ENCODE measurements at regions not wholly inside any gene's neighbourhood (a gene's known extent, or its start where the extent isn't known, plus 50 kb on each side); places are given as distances from the start of the nearest gene placed in this dataset.

DNA sequence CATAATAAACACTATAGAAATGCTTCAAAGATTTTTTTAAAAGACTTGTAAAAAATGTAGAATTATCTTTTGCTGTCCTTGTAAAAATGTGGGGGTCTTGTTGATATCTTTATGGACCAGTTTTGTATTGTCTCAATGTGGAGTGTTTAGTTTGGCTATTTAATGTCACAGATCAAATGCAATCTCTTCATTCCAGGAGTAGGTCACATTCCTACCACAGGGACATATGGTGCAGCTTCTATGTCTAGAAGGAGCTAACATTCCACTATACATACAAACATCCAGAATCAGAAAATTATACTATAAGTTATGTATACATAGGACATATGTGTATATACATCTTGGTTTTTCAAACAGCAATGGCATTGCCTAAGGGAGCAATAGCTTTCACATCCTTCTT is 345.7 kb downstream of the BMP4 start:
- no peak for DNase-seq (ENCODE audit: low spot score)

DNA sequence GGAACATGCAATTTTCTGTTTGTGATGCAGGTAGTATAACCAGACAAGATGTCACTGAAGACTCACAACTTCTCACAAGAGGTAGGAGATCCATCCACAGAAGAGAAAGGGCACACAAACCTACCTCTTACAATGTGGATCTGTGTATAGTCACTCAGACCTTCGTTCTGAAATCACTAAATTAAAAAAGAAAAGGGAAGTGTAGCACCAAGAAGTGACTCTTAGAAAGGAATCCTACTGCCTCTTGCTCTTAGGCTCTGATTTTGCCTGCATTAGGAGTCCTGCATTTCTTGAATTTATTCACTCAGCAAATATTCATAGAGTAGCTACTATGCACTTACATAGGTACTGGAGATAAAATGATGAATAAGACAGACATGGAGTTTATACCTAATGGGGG is 347.6 kb downstream of the BMP4 start:
- DNase-seq (ENCODE audit: low spot score): no peak

DNA sequence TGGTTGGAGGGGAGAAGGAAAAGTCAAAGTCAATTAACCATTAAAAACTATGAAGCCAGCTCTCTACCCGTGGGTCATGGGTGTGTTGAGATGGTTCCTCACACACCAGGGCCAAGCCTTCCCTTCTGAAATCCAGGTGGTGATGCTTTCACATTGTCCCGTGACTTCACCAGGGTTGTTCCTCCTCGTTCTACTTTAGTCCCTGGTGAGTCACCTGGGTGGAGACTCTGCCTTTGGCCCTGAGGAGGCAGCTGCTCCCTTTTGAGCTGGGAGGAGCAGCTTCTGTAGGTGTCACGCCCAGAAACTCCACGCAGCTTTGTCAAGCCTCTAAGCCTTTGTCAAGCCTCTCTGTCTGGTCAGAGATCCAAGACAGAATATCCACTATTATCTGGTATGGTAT is 348.3 kb downstream of the BMP4 start:
- DNase-seq (ENCODE audit: low spot score): no peak

DNA sequence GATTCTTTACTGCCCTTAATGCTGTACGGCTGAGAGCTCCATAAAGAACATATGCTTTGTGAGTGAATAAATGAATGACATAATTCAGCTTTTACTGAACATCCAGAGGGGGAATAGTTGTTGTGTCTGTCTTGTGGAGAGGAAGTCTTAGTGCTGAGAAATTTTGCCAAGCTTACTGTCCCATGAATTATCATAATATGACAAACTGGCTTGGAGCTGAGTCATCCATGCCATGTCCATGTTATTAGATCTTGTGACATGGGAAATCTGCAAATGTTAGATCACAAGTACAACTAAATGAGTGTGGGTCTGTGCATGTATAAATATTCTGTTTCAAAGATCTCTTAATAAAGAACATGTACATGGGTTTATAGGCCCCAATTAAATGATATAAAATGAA is 350.4 kb downstream of the BMP4 start:
- DNase-seq (ENCODE audit: low spot score): no peak

DNA sequence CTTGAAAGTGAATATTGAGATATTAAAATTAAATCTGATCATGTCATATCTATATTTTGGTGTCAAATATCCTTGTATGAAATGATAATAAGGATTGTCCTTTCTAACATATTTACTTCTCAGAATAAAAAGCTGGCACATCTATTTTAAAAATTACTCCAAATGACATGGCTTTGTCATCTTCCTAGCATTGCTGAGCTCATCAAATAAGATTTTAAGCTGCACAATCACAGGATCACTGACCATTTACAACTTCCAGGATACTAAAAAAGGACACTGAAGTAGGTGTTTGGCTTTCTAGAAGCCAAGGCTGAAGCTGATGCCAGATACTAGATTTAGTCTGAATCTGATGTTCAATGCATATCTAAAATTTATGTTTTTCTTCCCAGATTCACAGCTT is 351.1 kb downstream of the BMP4 start:
- no peak for DNase-seq (ENCODE audit: low spot score)

DNA sequence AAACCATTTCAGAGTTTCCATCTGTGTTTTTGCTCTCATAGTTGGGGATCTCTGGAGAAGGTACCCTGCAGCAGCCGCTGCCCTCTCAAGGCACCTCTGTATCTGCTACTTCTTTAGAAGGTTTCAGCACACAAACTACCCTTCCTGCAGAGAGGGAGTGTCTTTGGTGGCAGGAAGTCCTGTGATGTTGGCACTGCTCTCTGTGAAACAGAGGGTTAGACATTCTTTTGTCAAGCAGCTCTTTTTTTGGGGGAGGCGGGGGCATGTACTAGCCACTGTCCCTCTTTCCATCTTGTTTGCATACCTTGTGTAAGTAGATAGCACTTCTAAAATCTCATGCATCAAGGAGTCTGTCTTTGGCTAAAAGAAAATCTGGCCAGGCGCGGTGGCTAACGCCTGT is 352.6 kb downstream of the BMP4 start:
- DNase-seq (ENCODE audit: low spot score): no peak

DNA sequence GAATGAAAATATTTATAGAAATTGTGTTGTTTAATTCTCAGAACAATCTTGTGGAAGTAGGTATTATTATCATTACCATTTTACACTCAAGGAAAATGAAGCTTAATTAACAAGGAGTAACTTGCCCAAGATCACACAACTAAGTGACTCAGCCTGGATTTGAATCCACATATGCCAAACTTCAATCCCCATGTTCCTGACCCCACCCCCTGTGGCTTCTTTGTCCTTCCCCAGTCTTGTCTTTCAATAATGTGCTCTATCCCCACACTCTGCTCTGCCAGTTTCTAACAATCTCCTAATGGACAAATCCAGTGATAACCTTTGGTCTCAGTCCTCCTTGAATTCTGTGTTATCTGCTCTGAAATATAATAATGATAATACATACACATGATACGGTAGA is 355.2 kb downstream of the BMP4 start:
- DNase-seq (ENCODE audit: low spot score): no peak

DNA sequence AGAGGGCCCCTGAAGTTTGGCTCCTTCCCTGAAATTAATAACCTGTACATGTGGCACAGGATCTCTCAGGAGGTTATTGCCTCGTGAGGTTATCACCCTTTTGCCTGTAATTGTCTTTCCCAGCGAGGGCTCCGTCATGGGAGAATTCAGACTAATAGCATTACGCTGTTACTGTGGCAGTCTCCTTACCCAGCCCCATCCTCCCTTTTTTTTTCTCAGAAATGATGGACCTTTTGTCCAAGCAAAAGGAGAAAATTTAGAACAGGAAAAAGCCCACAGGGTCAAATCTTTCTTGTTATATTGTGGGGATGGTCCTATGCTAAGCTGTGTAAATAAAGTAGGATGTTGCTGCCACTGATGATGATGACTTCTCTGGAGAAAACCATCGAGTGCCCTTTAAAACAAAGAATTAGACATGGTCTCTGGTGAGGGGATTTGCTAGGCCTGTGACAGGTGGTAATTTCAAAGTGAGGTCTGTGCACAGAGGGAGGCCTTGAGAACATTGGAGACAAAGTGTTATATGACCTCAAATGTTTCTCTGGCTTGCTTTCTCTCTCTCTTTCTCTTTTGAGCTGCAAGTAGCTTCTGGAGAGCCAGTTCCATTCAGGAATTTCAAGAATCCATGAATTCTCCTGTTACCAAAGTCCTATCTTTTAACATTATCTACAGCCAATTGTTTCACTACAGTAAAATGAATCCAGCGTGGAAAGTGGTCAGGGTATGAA is 357.2 kb downstream of the BMP4 start:
- DNase-seq (ENCODE audit: low spot score): no peak

DNA sequence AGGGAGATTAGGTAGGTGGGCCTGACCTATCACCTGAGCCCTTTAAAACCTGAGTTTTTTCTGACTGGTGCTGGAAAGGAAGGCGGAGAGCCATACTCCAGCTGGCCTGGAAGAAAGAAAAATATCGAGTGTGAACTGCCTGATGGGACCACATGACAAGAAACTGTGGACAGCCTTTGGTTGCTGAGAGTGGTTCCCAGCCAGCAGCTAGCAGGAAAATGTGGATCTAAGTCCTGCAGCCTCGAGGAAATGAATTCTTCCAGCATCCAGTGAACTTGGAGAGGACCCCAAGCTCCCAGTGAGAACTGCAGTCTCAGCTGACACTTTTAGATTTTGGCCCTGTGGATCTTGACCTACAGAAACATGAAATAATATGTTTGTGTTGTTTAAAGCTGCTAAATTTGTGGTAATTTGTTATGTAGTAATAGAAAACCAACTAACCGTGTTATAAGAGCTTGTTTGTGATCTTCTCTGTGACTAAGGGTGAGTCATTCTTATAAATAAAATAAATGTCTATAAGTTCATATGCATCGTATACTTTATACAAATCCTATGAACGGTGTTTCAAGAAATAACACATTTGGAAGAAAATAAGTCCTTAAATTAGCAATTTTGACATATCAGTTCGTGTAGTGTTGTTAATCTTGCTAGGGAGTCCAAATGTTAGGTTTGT is 359.6 kb downstream of the BMP4 start:
- DNase-seq (ENCODE audit: low spot score): no peak

DNA sequence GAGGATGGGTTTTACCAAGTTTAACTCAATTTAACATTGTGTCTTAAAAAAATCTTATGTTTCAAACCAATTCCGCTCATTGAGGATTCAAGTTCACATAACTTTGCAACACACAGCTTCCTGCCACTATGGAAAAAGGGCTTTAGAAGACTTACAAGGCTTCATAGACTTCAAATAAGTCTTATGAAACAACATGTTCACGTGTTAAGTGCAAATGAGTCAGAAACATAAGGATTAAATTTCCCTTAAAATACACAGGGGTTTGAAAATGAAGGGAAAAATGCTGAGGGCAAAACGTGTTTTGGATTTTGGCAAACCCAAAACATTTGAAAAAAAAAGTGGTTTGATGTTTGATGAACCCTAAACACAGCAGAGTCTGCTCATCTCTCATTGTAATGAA is 364.8 kb downstream of the BMP4 start:
- DNase-seq (ENCODE audit: low spot score): no peak

DNA sequence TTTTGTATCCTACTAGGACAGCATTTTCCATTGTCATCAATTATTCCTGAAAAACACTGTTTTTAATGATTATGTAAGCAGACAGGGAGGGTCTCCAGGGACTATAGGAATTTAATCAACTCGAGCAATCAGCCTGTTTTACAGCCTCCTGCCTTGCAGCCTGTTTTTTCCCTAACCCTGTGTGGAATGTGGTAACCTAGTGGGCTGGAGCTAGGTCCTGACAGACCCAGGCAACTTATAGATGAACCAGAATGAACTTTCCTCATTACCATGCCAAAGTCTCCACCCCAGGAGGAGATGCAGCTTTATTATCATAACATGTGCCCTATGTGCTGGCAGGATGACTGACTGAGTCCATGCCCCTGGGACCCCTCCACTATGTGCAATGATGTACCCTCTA is 375.1 kb downstream of the BMP4 start:
- no peak for DNase-seq (ENCODE audit: low spot score)

DNA sequence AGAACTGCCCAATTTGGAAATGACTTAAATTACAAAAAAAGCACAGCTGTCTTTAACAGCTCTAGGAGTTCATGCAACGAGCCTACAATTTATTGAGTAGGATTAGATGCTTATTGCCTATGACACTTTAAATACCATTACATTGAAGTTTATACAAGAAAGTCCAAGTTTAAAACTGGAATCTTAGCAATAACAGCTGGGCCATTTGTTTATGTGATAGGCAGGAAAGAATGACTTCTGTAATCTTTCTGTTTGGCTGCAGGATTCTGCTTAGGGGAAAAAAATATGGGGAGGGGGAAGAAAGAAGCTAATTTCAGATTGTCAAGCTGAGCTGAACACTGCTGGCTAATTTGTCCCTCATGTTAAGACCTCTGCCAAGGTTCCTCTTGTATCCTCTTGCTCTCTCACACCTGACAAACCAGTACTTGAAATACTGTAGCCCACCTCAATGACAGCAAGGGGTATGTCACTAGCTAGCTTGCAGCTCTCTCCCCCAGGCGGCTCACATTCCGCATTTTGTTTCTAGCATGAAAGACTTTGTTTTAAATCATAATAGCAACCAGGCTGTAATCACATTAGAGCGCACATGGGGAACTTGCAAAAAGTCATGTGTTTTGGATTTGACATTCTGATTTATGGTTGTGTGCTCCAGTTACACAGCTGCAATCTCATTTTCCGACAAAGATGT is 384.8 kb downstream of the BMP4 start:
- no peak for DNase-seq (ENCODE audit: low spot score)

DNA sequence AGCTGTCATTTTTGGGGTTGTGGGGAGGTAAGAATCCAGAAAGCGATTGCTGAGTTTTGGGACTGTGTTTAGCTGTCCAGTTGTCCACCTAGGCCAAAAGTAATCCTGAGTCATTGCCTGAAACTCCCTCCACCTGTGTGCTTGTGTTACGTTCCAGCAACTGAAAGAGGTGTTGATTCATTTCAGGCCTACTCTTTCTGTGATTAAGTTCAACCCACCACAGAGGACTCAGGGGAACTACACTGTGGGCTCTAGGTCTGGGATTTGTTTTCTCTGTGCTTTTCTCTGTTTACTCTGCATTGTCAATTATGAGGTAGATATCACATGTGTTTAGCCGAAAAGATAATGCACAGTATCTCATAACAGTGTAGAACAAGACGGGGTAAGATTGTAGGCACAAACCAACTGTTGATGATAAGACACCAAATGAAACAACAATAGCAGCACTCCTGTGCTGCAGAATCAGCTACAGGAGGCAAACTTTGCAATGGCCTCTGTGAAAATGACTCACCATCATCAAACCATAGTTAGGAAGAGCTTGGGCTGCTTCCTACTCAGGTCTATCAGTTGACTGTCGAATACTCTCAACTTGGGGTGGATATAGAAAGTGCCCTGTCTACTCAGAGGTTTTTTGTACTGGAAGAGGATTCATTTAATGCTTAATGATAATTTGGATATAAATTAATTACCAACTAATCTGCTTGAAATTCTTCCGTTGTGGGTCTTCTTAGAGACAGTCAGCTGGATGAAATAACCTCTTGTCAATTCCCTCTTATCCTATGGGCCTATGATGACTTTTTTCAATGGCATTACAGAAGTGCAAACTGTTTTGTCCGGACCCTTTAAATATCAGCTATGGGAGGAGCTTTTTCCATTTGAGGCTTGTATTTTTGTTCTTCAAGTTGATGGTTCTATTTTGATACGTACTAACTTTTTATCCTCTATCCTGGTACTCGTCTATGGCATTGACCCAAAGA is 385.9 kb downstream of the BMP4 start:
- DNase-seq (ENCODE audit: low spot score): no peak

DNA sequence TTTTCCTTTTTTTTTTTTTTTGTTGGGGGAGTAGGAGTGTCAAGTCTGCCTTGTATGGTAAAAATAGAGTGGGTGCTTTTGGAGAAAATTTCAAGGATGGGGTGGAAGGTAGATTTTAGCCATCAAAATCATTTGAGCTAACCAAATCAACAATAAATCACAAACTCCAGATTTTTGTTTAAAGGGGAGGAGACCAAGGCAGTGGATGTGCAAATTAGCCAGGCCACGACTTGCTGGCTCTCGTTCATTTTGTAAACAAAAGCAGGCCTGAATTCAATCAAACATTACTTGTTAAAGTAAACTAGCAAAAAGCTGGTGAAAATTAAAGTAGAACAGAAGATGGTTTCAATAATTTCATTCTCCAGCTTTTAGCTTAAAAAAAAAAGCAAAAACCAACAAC is 387.2 kb downstream of the BMP4 start:
- no peak for DNase-seq (ENCODE audit: low spot score)

DNA sequence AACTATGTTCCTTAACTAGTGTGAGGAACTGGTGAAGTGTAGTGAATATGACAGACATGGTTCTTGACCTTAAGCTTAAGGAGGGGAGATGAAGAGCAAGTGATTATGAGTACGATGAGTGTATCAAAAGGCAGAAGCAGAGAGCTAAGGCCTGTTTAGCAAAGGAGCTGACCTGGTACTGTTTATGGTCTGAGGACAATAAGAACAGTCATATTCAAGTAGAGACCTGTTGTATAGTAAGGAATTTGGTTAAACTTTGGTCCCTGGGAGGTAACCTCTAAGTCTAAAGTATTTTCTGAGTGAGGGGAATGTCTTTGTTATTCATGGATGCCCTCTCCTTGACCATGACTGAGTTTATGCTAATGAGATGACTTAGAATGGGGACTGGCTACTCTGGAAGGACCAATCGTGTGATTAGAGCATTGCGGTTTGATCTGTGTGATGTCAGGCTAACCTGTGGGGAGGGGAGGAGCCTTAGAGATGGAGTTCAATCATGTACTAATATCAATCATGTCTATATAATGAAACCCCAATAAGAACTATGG is 389.3 kb downstream of the BMP4 start:
- DNase-seq (ENCODE audit: low spot score): no peak

DNA sequence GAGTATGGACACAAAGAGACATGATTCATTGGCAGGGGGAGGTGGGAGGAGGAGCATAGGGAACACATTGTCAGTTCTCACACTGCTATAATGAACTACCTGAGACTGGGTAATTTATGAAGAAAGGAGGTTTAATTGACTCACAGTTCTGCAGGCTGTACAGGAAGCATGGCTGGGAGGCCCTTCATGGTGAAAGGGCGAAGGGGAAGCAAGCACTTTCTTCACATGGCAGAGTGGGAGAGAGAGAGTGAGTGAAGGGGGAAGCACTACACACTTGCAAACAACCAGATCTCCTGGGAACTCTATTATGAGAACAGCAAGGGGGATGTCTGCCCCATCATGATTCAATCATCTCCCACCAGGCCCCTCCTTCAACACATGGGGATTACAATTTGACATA is 391.8 kb downstream of the BMP4 start:
- DNase-seq (ENCODE audit: low spot score): no peak

DNA sequence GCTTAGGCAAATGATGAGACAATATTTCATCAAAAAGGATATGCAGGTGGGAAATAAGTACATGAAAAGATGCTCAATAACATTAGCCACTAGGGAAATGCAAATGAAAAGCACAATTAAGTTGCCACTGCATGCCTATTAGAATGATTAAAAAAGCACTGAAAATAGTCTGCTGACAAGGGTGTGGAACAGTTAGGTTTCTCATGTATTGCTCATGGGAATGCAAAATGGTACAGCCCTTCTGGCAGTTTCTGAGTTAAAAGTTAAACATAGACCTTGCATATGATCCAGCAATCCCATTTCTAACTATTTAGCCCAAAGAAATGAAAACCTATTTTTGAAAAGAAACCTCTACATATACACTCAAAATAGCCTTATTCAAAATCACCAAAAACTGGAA is 393.0 kb downstream of the BMP4 start:
- DNase-seq (ENCODE audit: low spot score): no peak

DNA sequence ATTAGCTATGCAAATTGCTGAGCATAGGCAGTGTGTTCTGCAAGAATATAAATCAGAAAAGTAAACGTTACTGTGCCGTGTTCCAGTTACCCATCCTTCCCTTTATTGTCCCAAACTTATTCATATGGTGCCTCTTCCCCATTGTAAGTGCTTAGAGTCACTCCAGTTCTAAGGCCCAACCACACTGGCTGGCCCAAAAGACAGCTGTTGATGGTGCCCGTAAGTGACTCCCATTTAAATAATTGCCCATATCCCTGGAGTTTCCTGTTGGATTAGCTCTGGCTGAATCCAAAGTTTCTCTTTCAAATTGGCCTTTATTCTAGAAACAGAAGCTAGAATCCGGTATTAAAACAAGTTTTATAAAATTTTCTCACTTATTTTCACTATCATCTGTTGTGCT is 400.1 kb upstream of the DDHD1 start:
- DNase-seq (ENCODE audit: low spot score): no peak

DNA sequence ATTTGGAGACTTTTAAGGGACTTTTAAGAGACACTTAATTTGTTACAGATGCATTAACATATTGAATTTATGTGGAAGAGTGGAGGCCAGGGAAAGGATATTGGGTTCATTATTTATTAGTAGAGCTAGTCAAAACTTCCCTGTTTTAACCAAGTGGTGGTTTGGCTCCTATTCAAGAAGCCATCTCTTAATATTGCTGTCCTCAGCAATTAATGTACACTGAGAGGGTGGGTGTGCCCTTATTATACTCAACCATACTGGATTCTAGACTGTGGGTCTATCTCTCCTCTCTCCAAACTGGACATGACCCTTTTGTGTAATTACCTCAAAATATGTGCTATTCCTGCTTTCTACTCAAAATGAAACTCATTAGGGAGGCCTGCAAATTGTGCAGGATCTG is 398.7 kb upstream of the DDHD1 start:
- DNase-seq (ENCODE audit: low spot score): no peak

DNA sequence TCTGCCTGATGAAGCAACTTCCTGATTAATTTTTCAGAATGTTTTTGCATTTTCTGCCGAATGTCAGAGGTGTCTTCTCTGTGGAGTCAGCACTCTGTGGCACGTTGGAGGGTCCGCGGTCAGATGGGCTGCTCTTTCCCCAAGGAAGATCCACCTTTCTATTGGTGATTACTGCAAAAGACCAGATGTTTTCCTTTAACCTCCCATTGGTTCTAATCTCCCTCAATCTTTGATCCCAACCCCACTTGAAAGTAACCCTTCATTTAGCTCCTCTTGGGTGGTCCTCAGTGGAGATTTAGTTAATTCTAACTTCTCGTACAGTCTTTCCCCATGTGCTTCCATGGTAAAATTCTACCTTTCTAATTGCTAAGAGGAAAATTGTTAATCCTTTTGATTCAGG is 397.7 kb upstream of the DDHD1 start:
- DNase-seq (ENCODE audit: low spot score): no peak

DNA sequence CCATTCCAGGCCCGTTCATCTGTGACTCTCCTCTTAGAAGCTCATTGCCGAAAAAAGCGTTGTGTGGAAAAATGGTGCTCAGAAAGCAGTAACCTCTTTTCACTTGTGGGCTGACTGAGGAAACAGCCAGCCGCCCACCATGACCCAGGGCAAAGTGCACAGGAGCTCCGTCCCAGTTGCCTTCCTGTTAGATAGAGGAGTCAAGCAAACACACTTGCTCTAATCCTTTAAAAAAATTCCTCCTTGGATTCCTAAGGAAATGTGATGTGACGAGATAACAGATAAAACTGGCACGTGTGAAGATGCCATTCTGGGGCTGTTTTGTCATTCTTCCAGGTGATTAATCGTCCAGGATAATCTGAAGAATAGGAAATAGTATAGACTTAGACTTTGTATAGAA is 396.8 kb upstream of the DDHD1 start:
- no peak for DNase-seq (ENCODE audit: low spot score)

DNA sequence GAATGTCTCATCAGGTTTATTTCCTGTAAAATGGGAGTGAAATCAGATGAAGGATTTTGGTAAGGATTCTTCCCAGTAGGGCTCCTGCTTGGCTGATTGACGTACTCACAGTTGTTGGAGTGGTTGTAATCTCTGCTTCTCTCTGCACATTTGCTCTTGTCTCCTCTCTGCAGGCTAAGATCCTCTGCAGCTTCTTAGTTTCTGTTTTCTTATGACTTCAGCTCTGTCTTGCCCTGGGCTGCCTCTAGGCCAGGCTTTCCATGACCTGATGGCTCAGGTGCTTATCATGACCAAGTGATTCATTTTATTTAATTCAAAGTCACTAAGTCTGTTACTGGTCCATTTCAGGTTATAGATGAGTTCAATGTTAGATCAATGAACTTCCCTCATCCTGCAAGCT is 394.5 kb upstream of the DDHD1 start:
- DNase-seq (ENCODE audit: low spot score): no peak

All from germinal center (tissue), 1 donor.